HG02610 (cell line): ENCODE measurements at regions not wholly inside any gene's neighbourhood (a gene's known extent, or its start where the extent isn't known, plus 50 kb on each side); places are given as distances from the start of the nearest gene placed in this dataset.

ENCODE experiments used
- ATAC-seq: cut with Tn5 transposase; IDR thresholded peaks from one replicate; pipeline ENCODE4 v1.9.1; 2021; ENCODE audit warnings: mild to moderate bottlenecking, moderate library complexity; ENCODE audit not compliant: unreplicated experiment

DNA sequence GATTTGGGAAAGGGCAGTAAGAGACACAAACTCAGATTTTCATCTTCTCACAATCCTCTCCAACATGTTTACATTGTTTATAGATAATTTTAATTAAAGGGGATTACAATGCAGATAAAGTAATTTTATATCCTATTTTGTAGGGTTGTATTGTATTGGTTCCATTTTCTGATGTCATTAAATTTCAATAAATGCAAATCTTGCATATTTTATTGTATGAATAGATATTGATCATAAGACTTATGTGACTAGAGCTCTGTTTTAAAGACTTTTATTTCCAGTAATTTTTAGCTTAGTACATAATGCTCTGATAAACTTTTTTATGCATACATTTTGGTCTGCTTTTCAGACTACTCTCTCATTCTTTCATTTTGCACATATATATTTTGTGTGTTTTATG is 819.6 kb downstream of the TSN start:
- no peak for ATAC-seq

DNA sequence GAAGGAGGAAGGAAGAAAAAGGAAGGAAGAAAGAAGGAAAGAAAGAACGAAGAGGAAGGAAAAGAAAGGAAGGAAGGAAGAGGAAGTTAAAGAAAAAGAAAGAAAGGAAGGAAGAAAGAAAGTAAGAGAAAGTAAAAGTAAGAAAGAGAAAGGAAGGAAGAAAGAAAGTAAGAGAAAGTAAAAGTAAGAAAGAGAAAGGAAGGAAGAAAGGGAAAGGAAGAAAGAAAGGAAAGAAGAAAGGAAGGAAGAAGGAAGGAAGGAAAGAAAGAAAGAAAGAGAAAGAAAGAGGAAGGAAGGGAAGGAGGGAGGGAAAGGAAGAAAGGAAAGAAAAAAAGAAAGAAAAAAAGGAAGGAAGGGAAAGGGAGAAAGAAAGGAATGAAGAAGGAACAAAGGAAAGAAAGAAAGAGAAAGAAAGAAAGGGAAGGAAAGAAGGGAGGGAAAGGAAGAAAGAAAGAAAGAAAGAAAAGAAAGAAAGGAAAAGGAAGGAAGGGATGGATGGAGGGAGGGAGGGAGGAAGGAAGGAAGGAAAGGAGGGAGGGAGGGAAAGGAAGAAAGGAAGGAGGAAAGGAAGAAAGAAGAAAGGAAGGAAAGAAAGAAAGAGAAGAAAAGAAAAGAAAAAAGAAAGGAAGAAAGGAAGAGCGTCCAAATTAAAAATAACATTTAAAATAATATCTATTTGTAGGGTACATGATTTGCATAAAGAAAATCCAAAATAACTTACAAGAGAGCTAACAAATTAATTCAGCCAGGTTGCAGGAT is 827.9 kb downstream of the TSN start:
- ATAC-seq: no peak

DNA sequence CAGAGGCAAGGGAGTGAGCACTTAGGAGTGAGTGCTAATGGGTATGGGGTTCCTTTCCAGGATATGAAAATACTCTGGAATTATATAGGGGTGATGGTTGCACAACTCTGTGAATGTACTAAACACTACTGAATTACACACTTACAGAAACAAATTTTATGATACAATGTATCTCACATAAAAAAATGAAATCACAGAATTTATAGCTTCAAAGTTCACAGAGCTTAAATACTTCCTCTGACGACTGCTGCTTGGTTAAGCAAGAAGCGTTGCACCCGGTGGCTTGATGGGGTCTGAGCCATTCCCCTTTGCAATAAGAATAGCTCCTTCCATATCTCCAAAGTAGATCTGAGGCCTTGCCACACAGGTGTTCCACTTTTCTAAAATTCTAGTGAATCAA is 835.1 kb downstream of the TSN start:
- ATAC-seq: no peak

DNA sequence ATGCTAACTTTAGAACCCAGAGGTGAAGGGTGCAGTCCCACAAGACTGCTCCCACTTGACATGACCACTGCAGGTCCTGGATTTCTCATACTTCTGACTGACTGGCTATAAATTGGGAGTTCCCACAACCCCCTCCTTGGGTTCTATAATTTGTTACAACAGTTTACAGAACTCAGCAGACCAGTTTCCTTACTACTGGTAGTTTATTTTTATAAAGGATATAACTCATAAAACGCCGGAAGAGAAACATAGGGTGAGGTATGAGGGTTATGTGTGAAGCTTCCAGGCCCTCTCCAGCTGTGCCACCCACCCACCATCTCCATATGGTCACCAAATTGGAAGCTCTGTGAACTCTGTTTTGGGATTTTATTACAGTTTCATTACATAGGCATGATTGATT is 839.6 kb downstream of the TSN start:
- ATAC-seq: no peak

DNA sequence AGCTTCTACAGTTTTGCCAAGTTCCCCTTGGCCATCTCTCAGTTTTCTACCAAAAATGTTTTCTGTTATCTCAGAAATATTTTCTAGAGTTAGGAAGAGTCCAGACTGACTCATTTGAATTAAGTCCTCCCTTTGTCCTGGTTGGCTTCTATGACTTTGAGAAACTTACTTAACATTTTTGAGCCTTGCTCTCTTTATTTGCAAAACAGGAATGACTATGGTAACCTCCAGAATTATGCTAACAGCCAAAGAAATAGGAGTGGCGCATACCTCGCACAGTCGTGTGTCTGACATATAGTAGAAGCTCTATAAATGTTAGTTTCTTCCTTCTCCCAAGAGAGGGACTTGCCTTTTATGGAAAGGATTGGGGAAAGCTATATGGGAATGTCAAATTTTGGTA is 841.1 kb downstream of the TSN start:
- ATAC-seq: no peak

DNA sequence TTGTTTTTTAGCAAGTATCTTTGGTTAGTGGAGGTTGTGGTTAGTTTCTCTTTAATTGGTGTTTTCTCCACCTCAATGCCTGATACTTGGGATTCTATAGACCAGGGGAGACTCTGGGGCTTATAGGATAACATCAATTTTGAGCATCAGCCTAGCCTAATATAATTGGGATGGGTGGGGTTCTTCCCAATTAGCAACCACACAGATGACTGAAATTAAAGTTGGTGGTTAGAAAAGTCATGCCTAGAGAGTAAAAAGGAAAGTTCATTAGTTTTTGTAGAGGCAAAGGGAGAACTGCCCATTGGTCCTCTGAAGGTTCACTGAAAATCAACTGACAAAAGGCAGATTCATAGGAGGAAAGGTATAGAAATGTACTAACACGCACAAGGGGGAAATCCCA is 843.3 kb downstream of the TSN start:
- no peak for ATAC-seq

DNA sequence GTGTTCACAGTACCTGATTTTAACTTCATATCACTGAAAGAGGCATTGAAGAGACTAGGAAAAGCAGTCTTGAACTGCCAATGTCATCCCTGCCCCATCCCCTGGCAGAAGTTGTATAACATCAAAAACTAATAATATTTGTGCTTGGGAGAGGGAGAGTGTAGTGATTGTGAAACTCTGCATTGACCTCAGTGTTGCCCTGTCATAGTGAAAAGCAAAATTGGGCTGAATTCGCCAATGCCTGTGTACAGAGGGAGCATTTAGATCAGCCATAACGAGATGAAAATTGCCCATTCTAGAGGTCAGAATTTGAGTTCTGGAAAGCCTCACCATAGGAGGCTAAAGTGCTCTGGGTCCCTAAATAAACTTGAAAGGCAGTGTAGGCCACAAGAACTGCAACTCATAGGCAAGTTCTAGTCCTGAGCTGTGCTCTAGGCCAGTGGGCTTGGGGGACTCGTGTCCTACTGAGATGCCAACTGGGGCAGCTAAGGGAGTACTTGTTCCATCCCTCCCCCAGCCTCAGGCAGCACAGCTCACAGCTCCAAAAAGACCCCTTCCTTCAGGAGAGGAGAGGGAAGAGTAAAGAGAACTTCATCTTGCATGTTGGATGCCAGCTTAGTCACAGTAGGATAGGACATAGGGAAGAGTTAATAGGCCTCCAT is 855.6 kb downstream of the TSN start:
- ATAC-seq: peak; percentile 67

DNA sequence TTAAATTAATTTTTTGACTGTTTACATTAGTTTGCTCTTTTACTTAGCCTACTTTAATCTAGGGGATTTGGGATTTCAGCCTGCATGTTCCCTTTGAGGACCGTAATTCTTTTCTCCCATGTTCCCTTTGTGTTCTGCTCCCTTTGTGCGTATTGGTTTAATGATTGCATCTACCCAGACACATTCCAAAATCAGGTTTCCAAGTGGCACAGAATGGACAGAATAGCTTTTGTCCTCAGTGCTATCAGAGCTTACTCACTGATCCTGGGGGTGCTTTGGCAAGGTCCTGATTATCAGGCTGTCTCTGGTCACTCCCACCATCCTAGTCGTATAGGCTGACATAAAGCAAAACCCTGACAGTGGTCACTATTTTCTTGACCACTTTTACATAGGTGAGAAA is 867.5 kb downstream of the TSN start:
- no peak for ATAC-seq

DNA sequence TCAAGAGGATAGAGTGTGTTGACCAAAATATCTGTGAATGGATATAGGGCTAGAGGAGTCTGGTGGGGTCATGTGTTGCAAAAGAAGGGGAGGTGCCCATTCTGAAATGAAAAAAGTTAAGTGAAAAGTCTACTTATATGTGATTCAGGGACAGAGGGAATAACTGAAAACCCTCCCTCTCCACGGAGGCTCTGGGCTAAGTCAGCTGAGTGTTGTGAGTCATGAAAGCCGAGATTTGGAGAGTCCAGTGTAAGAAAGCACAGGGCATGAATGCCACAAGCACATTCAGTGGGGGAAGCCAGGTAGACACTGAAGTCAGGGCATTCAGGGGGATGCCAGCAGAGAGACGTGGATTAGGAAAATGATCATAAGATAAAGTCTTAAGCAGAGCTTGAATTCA is 871.9 kb downstream of the TSN start:
- no peak for ATAC-seq

DNA sequence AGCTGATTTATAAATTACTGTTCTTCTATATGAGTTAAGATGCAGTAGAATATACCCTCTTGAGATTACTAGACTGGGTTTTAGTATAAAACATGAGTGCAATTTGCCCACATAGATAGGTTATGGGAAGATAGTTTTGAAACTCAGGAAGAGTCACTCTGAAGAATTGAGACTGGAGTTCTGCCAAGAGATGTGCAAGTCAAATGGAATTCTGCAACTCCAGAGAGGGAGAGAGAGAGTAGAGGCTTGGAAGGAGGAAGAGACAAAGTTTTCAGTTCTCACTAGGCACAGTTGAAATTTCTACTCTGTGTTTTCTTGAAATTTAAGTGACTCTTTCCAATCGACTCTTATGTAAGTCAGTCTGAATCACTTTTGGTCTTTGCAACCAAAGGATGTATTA is 878.8 kb downstream of the TSN start:
- no peak for ATAC-seq

DNA sequence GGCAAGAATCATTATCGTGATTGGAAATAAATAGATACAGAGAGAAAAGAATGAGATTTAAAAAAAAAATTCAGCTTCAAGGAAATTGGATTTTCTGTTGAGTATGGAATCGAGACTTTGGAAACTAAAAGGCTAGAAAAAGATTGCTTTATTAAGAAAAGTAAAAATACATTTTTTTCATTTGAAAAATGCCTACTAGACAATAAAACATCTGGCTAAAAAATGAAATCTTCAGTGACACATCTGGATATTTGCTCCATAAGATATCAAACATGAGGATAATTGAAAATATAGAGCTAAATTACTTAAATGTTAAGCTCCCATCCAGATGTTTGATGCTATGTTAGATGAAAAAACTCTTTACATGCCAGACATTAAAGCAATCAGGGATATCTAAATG is 879.5 kb downstream of the TSN start:
- no peak for ATAC-seq

DNA sequence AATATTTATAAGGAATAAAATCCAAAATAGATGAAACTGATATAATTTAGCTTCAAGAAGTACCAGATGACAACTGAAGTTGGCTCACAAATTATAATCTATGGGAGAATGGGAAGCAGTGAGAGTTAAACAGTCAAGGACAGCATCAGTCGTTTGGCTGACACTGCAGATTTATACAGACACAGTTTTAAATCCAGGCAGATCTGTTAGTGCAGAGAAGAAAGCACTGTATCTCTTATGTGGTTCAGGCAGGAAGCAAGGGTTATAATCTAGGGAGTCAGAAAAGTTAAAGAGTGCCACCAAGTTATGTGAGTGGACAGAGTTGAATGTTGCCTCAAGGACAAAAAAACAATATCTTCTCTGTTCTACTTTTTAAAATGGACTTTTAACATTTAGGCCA is 880.2 kb downstream of the TSN start:
- ATAC-seq: no peak

DNA sequence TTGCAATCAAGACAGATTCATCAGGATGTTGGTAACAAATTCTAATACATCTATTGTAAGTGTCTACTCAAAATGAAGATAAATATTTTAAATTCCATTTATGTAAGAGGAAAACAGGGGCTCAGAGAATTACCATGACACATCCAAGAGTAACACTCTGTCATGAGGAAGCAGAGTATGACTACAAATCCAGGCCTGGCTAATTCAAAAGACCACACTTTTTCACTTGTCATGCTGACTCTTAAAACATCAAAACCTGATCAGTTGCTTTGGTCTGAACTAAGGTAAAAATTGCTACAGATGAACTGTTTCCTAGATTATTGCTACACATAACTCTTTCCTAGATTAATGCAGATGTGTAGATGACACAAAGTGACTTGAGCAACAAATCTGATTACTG is 880.6 kb downstream of the TSN start:
- no peak for ATAC-seq

DNA sequence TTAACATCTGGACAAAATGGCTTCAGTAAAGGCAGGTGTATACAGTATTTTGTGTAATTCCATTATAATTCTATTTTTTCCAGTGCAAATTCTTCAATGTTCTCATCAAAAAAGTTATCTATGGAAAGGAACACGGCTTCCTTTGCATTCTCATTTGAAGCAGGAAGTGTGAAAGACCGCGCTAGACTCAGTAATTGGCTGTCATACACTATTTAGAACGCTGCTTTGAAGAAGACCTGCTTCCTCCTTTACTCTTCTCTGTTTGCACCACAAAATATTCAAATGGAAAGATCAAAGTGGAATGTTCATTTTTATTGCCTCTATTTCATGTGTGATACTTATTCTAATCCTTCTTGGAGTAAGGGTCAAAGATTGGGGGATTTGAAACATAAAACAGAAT is 883.7 kb downstream of the TSN start:
- no peak for ATAC-seq

DNA sequence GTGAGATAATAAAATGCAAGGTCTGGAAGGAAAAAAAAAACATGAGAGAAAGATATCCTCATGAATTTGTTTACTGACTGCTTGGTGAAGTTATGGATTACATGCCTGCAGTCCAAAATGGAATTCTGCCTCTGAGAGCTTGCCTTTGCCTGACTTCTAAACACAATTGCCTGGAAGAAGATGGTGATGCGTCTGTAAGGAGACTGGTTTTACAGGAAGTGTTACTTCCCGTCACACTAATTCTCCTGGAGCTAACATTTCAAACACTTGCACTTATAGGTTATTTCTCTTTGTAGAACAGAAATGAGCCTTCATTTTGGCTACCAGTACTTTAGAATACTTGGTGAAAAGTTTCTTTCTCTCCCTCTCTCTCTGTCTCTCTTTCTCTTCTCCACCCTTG is 884.3 kb downstream of the TSN start:
- ATAC-seq: no peak

DNA sequence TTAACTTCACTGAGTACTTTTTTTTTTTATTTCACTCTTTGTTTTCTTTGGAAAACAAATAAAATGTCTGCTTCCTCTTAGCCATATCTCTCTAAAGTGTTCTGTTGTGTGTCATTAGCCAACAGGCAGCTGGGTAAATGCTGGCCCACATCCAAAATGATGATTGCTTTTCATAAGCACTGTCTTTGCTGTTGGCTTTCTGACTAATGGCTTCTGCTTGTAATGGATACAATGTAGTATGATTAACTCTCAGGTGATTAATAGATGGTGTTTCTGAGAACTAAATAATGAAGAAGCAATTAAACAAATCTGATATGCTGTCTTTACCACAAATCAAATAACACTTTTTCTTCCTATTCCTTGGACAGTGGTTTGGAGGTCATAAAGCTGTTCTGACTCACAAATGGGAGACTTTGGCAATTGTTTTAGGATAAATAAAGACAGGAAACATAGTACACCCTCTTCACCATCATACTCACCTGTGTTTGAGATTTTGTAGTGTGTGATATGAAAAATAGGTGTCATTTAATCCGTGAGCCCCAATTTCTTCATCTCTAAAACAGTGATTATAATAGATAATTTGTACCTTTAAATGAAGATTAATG is 888.4 kb downstream of the TSN start:
- ATAC-seq: no peak

DNA sequence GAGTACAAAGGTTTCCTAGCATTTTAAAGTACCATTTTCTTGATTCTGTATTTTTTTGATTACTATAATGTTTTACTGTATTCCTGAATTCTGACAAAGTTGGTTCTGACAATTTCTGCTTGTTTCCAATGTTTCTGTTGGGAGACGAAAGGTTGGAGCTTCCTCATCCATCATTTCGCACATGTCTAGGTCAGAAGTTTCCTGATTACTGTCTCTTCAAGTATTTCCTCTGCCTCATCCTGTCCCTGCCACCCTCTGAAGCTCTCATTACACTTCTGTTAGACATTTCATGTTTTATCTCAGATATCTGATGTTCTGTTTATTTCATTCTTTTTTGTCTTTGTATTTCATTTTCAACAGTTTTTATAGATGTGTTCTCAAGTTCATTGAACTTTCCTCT is 895.8 kb downstream of the TSN start:
- no peak for ATAC-seq

DNA sequence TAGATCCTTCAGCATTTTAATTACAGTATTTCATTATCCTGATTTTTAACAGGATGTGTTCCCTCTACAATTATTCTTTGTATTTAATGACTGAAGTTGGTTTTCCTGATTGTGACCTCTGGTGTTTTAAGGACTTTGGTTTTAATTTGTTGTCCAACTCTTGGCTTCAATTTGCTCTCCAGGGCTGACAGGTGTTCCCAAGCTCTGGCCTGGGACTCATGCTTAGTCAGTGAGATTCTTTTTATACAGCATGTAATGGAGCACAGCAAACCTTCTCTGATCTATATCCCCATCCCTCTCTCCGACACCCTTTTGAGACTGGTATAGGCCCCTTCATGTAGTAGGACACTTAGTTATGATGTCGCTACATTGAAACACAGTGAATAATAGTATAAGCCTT is 896.3 kb downstream of the TSN start:
- no peak for ATAC-seq

DNA sequence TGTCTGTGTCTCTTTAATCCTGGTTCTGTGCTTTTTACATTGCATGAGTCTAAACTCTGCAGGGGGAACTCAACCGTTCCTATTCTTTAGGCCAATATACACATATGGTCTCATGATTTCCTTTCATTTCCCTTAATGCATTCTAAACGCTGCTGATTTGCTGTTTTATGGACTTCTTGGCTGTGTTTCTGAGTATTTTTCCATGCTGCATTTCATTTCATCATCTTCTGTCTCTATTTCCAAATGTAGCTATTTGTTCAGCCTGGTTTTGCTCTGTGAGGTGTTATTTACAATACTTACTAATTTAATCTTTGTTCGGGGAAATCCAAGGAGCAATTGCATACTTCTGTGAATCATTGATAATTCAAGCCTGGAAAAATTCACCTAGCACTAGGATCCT is 897.2 kb downstream of the TSN start:
- no peak for ATAC-seq

DNA sequence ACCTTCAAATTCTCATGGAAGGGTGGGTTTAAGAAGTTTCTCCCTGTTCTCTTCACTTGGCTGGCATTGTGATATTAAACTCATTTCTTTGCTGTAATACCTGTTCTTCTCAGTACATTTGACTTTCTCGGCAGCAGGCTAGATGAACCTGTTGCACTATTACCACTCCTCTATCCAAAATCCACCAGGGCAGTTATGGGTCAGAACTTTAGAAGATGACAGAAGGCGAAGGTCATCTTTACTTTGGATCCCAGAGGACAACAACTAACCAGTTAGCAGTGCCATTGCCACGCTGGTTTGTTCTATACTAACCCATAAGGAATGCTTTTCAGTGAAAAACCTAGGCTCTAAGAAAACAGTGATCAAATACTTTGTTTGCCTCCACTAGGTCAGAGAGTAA is 901.0 kb downstream of the TSN start:
- ATAC-seq: no peak

DNA sequence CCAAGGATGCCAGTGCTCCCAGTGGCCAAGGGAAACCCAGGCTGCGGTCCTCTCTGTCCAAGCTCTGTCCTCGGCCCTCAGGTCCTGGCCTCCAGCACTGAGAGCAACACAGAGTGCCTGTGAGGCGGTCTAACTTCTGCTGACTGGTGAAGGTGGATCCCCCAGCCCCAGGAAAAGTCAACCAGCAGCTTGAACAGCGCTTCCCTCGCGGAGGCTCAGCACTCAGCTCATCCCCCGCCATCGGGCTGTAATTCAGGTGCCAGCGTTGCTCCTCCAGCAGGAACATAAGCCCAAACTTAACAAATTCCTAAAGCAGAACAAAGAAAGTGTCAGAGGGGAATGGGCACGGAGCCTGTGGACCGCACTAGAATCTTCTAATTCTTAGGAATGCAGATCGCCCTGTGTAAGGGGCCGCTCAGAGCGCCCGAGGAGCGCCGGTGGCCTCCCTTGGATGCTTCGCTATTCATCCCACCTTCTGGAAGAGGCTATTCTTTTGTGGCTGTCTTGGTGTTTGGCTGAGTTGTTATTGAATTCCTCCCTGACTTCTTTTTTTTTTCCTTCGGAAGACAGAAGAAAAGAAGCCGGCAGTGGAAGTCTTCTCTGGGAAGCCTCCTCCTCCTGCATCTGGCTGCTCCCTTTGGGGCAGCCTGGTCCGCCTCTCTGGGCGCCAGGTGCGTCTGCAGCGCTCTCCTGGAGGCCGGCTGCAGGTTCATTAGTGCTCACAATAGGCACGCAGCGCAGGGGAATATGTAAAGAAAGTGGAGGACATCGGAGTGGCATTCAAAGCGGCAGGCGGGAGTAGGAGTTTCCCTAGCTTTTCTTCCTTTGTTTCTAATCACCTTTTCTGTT is 905.6 kb downstream of the TSN start:
- no peak for ATAC-seq

DNA sequence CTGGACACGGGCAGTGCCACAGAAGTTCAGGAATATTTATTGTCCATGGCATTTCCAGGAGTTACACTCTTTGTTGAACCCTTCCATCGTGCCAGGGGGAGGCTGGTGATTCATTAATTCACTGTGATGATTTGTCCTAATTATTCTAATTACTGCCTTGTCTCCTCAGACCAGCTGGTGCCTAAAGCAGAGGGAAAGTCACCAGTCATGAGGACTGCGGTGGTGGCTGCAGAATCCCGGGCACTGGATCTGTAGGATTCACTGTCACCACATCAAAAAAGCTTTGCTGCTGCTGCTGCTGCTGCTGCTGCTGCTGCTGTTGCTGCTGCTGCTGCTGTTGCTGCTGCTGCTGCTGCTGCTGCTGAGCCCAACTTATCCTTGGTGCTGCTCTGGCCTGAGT is 908.2 kb downstream of the TSN start:
- ATAC-seq: no peak
